ENCODE measurements at regions not wholly inside any gene's neighbourhood (a gene's known extent, or its start where the extent isn't known, plus 50 kb on each side); places are given as distances from the start of the nearest gene placed in this dataset.
"Not testable (repeated sequence)": the region's sequence is repeated elsewhere in the genome, so short reads cannot be mapped to it uniquely, and the experiment has no call there.

GRCh38 chr7:32680259-32681173, 185.2 kb downstream of the AVL9 start:
- DNase-seq, result no peak

GRCh38 chr7:32679192-32679591, 183.9 kb downstream of the AVL9 start:
- no peak for DNase-seq

GRCh38 chr7:32677593-32677992, 182.3 kb downstream of the AVL9 start:
- no peak for DNase-seq

- DNase-seq, result no peak
These were observed 181.1 kb downstream of the AVL9 start for GRCh38 chr7:32676249-32676941.

- no peak for DNase-seq
These were observed 178.1 kb downstream of the AVL9 start for GRCh38 chr7:32673275-32673983.

GRCh38 chr7:32670110-32671025, 175.1 kb downstream of the AVL9 start:
- DNase-seq, result no peak

GRCh38 chr7:32669173-32669870, 174.0 kb downstream of the AVL9 start:
- DNase-seq, result not testable (repeated sequence)

- DNase-seq, result not testable (repeated sequence)
These were observed 173.3 kb downstream of the AVL9 start for GRCh38 chr7:32668387-32669097.

GRCh38 chr7:32667586-32667985, 172.3 kb downstream of the AVL9 start:
- DNase-seq, result not testable (repeated sequence)

GRCh38 chr7:32663805-32664211, 168.5 kb downstream of the AVL9 start:
- not testable (repeated sequence) for DNase-seq

GRCh38 chr7:32662509-32662908, 167.2 kb downstream of the AVL9 start:
- DNase-seq, result not testable (repeated sequence)

GRCh38 chr7:32661929-32662328, 166.6 kb downstream of the AVL9 start:
- no peak for DNase-seq

- no peak for DNase-seq
These were observed 166.2 kb downstream of the AVL9 start for GRCh38 chr7:32661501-32661900.

GRCh38 chr7:32660936-32661335, 165.6 kb downstream of the AVL9 start:
- no peak for DNase-seq

GRCh38 chr7:32659853-32660252, 164.6 kb downstream of the AVL9 start:
- no peak for DNase-seq

GRCh38 chr7:32658467-32658869, 163.2 kb downstream of the AVL9 start:
- DNase-seq, result no peak

GRCh38 chr7:32658034-32658433, 162.7 kb downstream of the AVL9 start:
- DNase-seq, result no peak

GRCh38 chr7:32654549-32654948, 159.3 kb downstream of the AVL9 start:
- DNase-seq, result not testable (repeated sequence)

GRCh38 chr7:32650356-32650755, 155.1 kb downstream of the AVL9 start:
- DNase-seq, result not testable (repeated sequence)

GRCh38 chr7:32648408-32649156, 153.3 kb downstream of the AVL9 start:
- DNase-seq, result no peak
